Mesothelial cell of epicardium (in vitro differentiated cells): ENCODE measurements at regions not wholly inside any gene's neighbourhood (a gene's known extent, or its start where the extent isn't known, plus 50 kb on each side); places are given as distances from the start of the nearest gene placed in this dataset.

Experiments used
- DNase-seq, 2 experiments: peaks; one replicate each; pipeline ENCODE4 v3.0.0; 2021; ENCODE audit warnings: low spot score in 2 of 2; ENCODE audit not compliant: unreplicated experiment in 2 of 2
- H3K27ac Mint-ChIP-seq: 2 replicates; pipeline ENCODE4 v1.8.0; 2021; ENCODE audit warnings: mixed read lengths
- H3K27me3 Mint-ChIP-seq: 2 replicates; pipeline ENCODE4 v1.8.0; 2021; ENCODE audit warnings: low read depth, mixed read lengths
- H3K36me3 Mint-ChIP-seq: 2 replicates; pipeline ENCODE4 v1.8.0; 2021; ENCODE audit warnings: mixed read lengths
- H3K4me1 Mint-ChIP-seq: 2 replicates; pipeline ENCODE4 v1.8.0; 2021; ENCODE audit warnings: mixed read lengths
- H3K4me3 Mint-ChIP-seq: 2 replicates; pipeline ENCODE4 v1.8.0; 2021; ENCODE audit warnings: mild to moderate bottlenecking, moderate library complexity, mixed read lengths
- H3K9me3 Mint-ChIP-seq: 2 replicates; pipeline ENCODE4 v1.8.0; 2021; ENCODE audit warnings: mixed read lengths
- CTCF ChIP-seq: fragments of 200-600 bp; sonication (generic); IDR thresholded peaks from one replicate; pipeline ENCODE4 v1.5.0; 2021; ENCODE audit warnings: antibody characterized with exemption; ENCODE audit not compliant: unreplicated experiment

GRCh38 chr4:144494280-144494679, 151.7 kb upstream of the HHIP start:
- Mint-ChIP-seq H3K4me1 (peaks cover 4% of the 10 kb centered on the region), H3K9me3 (peaks cover 3% of the 10 kb centered on the region), H3K36me3 (no peaks in the 10 kb centered on the region), H3K27me3 (no peaks in the 10 kb centered on the region), H3K27ac (no peak overlapping the region), H3K4me3 (no peak overlapping the region)
- TF ChIP-seq CTCF = no peak
- no peak for DNase-seq

- Mint-ChIP-seq H3K27me3 (no peaks in the 10 kb centered on the region), H3K9me3 (peaks cover 13% of the 10 kb centered on the region), H3K36me3 (no peaks in the 10 kb centered on the region), H3K27ac (no peak overlapping the region), H3K4me1 (peaks cover 4% of the 10 kb centered on the region), H3K4me3 (no peak overlapping the region)
- no peak for TF ChIP-seq CTCF
- DNase-seq = no peak
These were observed 150.0 kb upstream of the HHIP start for GRCh38 chr4:144495944-144496343.

- DNase-seq = no peak
- Mint-ChIP-seq H3K27me3 (no peaks in the 10 kb centered on the region), H3K4me1 (peaks cover 7% of the 10 kb centered on the region), H3K27ac (no peak overlapping the region), H3K4me3 (no peak overlapping the region), H3K36me3 (peaks cover 2% of the 10 kb centered on the region), H3K9me3 (peaks cover 16% of the 10 kb centered on the region)
- no peak for TF ChIP-seq CTCF
These were observed 146.2 kb upstream of the HHIP start for GRCh38 chr4:144499777-144500176.

GRCh38 chr4:144501231-144501780, 144.7 kb upstream of the HHIP start:
- Mint-ChIP-seq H3K4me1 (peaks cover 15% of the 10 kb centered on the region), H3K27me3 (no peaks in the 10 kb centered on the region), H3K9me3 (peaks cover 16% of the 10 kb centered on the region), H3K4me3 (no peak overlapping the region), H3K36me3 (peaks cover 2% of the 10 kb centered on the region), H3K27ac (no peak overlapping the region)
- TF ChIP-seq CTCF = no peak
- no peak for DNase-seq

- H3K4me1 Mint-ChIP-seq = peaks cover 23% of the 10 kb centered on the region
- no peak overlapping the region for H3K27ac Mint-ChIP-seq
- H3K27me3 Mint-ChIP-seq = no peaks in the 10 kb centered on the region
- peaks cover 2% of the 10 kb centered on the region for H3K36me3 Mint-ChIP-seq
- H3K4me3 Mint-ChIP-seq = no peak overlapping the region
- no peak for TF ChIP-seq CTCF
- DNase-seq = no peak
- peaks cover 9% of the 10 kb centered on the region for H3K9me3 Mint-ChIP-seq
These were observed 141.1 kb upstream of the HHIP start for GRCh38 chr4:144504883-144505282.
